ENCODE measurements at regions not wholly inside any gene's neighbourhood (a gene's known extent, or its start where the extent isn't known, plus 50 kb on each side); places are given as distances from the start of the nearest gene placed in this dataset.

- DNase-seq (ENCODE audit: low spot score), result no peak
Observed at GRCh38 chr13:60772726-60773125, 375.7 kb downstream of the TDRD3 start.

GRCh38 chr13:60765700-60766411 lies 368.8 kb downstream of the TDRD3 start:
- no peak for DNase-seq (ENCODE audit: low spot score)

DNA sequence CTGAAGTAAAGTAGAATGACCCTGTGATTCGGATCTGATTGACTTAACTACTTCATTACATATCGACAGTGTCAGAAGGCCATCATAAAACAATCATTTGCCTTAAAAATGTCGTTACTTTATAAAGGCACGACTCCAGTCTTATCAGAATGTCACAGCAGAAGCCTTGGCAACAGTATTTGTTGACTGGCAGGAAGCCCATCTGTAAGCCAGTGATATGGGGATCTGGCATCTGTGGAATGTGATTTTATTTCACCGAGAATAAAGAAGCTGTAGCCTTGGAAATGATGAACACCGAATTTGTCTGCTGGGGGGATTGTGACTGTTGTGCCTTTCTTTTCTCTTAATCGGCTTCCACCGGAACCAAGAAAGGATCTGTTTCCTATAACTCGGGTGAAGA lies 362.5 kb downstream of the TDRD3 start:
- DNase-seq (ENCODE audit: low spot score), result no peak

- no peak for DNase-seq (ENCODE audit: low spot score)
Observed at GRCh38 chr13:60758637-60759036, 361.6 kb downstream of the TDRD3 start.

GRCh38 chr13:60757501-60758215 lies 360.6 kb downstream of the TDRD3 start:
- DNase-seq (ENCODE audit: low spot score), result no peak

GRCh38 chr13:60756306-60756705 lies 359.3 kb downstream of the TDRD3 start:
- no peak for DNase-seq (ENCODE audit: low spot score)

DNA sequence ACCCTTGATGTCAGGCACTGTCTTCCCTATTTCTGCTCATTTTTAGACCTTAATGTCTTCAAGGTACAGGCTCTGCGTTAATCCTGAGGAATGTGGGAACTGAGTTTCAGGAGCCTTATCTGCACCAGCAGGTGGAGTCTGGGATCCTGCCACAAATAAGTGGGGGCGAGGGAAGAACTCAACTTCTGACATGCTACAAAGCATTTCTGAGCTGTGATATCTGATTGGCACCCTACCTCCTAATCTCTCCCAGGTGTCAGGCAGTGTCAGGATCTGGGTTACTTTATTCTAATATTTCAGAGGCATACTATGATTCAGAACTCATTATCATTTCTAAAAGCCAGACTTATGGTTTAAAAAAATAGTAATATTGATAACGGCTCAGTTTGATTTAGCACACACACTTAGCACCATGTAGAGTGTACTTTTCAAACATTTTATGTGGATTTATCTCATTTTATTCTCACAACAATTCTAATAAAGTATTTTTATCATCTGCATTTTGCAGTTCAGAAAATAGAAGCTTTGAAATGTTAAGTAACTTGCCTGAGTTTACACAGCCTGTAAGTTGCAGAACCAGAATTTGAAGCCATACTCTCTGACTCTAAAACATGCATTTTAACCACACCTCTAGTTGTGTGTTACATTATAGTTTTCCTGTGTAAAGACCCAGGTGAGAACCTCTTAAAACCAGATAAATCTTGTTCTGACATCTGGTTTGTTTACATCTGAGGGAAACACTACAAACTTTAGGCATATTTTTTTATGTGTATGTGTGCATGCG lies 358.6 kb downstream of the TDRD3 start:
- DNase-seq (ENCODE audit: low spot score), result no peak

GRCh38 chr13:60754211-60755090 lies 357.4 kb downstream of the TDRD3 start:
- DNase-seq (ENCODE audit: low spot score), result no peak

GRCh38 chr13:60753641-60754040 lies 356.6 kb downstream of the TDRD3 start:
- DNase-seq (ENCODE audit: low spot score), result no peak

DNA sequence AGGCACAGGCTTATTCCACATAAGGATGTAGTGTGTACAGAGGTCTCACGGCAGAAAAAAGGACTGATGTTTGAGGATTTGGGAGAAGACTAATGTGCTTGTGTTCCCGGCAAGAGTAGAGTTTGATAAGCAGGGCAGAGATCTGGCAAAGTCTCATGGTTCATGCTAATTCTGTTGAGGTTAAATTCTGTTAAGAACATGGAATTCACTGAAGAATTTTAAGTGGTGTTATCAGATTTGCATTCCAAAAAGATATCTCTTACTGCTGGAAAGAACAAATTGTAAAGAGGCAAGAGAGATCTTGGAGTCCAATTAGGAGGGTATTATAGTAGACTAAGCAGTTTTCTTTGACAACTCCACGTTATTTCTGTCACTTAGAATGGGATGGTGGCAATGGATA lies 348.3 kb downstream of the TDRD3 start:
- DNase-seq (ENCODE audit: low spot score), result no peak

- DNase-seq (ENCODE audit: low spot score), result no peak
Observed at GRCh38 chr13:60733933-60734332, 336.9 kb downstream of the TDRD3 start.

- DNase-seq (ENCODE audit: low spot score), result no peak
Observed at GRCh38 chr13:60727140-60727539, 330.1 kb downstream of the TDRD3 start.

DNA sequence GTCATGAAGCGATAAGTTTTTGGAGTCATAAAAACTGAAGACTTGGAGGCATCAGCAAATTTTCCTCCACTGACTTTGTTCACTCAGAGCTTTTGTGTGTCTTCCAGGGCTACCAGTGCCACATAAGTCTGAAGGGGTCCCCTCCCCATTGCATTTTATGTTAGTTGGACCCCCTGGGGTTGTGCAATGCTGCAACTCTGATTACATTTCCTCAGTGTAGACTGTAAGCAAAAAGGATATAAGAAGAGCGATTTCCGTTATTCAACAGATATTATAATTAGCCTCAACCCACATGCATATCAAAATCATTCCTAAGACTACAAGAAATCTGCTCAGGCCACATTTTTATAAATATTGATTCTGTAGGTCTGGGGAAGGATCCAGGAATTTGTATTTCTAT lies 324.0 kb downstream of the TDRD3 start:
- no peak for DNase-seq (ENCODE audit: low spot score)

DNA sequence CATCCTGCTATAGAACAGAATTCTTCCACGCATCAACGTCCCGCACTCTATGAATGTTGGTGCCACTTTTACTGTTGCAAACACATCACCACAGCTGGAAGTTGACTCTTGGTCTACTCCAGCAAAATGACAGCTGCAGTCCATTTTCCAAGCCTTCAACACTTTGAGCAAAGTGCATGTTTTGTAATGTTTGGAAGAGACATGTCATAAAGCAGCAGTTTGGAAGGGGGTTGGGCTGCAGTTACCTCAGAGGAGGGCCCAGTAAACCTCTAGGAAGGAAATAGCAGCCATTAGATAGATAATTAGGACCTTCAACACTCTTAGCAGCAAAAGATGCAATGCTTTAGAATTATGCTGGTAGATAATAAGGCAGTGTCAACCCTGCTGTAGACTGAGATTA lies 323.6 kb downstream of the TDRD3 start:
- DNase-seq (ENCODE audit: low spot score), result no peak

GRCh38 chr13:60716313-60716712 lies 319.3 kb downstream of the TDRD3 start:
- DNase-seq (ENCODE audit: low spot score), result no peak

- no peak for DNase-seq (ENCODE audit: low spot score)
Observed at GRCh38 chr13:60707878-60708277, 310.9 kb downstream of the TDRD3 start.

GRCh38 chr13:60701895-60702294 lies 304.9 kb downstream of the TDRD3 start:
- DNase-seq (ENCODE audit: low spot score), result no peak

DNA sequence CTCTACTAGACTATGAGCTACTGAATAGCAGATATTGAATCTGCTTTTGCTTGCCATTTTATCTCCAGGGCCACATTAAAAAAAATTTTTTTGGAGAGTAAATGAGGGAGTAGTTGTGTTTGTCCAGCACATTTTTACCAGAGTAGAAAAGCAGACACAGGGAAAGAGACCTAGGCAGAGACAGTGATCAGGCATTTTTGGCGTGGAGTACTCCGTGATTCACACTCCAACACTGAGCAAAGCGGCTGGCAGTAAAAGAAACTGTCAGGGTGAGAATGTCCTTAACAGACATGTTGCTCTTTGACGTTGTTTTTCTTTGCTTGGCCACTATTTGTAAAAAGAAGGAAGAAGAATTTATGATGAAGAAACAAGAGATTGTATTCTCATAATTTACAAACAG lies 304.0 kb downstream of the TDRD3 start:
- no peak for DNase-seq (ENCODE audit: low spot score)

DNA sequence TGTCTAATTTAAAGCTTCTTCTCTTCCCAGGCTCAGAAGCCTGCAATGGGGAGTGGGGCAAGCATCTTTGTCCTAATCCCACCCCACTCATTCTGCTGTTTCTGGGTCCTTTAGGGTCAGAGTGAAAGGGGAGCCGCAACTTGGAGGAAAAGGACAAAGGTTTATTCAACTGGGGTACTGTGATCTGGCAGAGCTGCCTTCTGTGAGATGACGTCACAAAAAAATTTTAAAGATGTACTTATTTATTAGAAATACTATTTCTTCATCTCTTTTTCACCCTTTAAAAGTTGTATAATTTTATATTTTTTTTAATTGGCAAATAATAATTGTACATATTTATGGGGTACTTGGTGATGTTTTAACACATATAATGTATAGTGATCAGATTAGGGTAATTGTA lies 302.6 kb downstream of the TDRD3 start:
- no peak for DNase-seq (ENCODE audit: low spot score)

DNA sequence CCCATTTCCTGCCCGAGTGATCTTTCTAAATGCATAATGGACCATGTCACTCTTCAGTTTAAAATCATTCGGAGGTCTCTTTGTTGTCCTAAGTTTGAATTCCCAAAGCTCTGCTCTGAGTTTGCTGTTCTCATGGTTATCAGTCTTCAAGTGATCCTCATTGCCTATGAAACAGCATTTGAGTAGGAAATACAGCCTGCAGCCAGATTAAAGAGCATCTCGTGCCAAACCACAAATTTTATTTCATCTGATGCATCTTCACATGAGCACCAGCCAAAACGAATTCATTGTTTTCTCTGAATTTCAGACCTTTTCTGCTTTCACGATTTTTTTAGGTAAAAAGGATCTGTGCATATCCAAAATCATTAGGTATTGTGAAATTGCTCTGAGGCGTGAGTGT lies 299.6 kb downstream of the TDRD3 start:
- no peak for DNase-seq (ENCODE audit: low spot score)

DNA sequence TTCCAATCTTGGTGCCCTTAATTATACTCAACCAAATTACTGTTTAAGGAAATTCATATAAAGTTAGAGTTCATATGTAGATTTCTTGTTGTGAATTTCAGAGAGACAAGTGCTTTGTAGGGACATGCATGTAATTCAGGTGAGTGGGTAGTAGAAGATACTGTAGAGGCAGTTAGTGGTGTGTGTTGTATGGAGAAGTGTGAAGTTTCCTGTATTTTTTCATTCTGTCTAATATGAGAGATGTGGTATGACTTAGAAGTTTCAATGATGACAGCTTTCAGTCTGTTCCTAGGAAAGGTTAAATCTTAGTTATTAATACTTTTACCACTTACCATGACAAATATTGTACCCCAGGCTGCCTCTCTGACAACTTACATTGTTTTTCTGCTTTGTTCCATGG lies 294.2 kb downstream of the TDRD3 start:
- DNase-seq (ENCODE audit: low spot score), result no peak

- no peak for DNase-seq (ENCODE audit: low spot score)
Observed at GRCh38 chr13:60690604-60691003, 293.6 kb downstream of the TDRD3 start.

All from hepatic stellate cell (primary cell).